ENCODE measurements at regions not wholly inside any gene's neighbourhood (a gene's known extent, or its start where the extent isn't known, plus 50 kb on each side); places are given as distances from the start of the nearest gene placed in this dataset.

DNA sequence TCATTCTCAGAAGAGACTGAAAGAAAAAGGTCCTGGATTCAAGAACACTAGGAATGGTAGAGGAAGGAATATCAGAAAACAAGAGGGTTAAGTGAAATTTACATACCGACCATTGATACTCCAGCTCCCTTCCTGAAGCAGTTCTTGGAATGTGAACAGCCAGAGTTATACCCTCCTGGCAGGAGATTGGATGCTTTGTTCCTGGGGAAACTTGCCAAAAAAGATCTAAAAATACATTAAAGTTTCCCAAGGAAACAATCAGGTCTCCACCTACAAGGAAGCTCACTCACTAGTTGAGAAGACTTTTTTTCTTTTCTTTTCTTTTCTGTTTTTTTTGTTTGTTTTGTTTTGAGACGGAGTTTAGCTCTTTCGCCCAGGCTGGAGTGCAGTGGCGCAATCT, 91.1 kb downstream of the HLX start:
- Histone ChIP-seq H3K27me3 (ENCODE audit: low read depth) (no peaks in the 10 kb centered on the region), H3K27ac (replicated peaks) (peak overlapping the region; percentile 63)
- no peak for DNase-seq

DNA sequence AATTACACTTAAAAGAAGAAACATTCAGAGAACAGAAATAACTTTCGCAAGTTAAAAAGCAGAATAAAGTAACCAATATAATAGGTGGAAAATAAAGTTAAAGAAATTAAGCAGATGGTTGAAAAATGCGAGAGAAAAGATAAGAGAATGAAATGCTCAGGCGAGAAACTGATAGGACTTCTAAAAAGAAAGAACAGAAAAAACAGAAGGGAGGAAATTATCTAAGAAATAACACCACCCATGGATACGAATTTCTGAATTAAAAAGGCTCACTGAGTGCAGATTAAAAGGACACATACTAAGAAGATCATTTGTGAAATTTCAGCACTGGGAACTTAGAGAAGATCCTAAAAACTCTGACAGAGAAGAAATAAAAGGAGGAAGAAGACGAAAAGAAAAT, 92.0 kb downstream of the HLX start:
- H3K27me3 ChIP-seq (ENCODE audit: low read depth): no peaks in the 10 kb centered on the region
- H3K4me1 ChIP-seq: peaks cover 10% of the 10 kb centered on the region
- peaks cover 7% of the 10 kb centered on the region for H3K9me3 ChIP-seq (replicated peaks)
- H3K36me3 ChIP-seq: no peaks in the 10 kb centered on the region
- no peak overlapping the region for H3K27ac ChIP-seq (replicated peaks)
- no peak overlapping the region for H3K4me3 ChIP-seq
- no peak for DNase-seq
- TF ChIP-seq, protein P1, sequence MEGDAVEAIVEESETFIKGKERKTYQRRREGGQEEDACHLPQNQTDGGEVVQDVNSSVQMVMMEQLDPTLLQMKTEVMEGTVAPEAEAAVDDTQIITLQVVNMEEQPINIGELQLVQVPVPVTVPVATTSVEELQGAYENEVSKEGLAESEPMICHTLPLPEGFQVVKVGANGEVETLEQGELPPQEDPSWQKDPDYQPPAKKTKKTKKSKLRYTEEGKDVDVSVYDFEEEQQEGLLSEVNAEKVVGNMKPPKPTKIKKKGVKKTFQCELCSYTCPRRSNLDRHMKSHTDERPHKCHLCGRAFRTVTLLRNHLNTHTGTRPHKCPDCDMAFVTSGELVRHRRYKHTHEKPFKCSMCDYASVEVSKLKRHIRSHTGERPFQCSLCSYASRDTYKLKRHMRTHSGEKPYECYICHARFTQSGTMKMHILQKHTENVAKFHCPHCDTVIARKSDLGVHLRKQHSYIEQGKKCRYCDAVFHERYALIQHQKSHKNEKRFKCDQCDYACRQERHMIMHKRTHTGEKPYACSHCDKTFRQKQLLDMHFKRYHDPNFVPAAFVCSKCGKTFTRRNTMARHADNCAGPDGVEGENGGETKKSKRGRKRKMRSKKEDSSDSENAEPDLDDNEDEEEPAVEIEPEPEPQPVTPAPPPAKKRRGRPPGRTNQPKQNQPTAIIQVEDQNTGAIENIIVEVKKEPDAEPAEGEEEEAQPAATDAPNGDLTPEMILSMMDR (IDR thresholded peaks at IDR 0.05; ENCODE audit: borderline replicate concordance): no peak
- intact Hi-C loops (cut with micrococcal nuclease): no loop called here

More for the DNA sequence above, 91.1 kb downstream of the HLX start:
- intact Hi-C loops (cut with micrococcal nuclease): no loop called here
- TF ChIP-seq, protein P1 (IDR thresholded peaks at IDR 0.05; ENCODE audit: borderline replicate concordance): no peak
- Histone ChIP-seq H3K36me3 (no peaks in the 10 kb centered on the region), H3K4me1 (peaks cover 10% of the 10 kb centered on the region), H3K4me3 (no peak overlapping the region), H3K9me3 (replicated peaks) (peaks cover 7% of the 10 kb centered on the region)

DNA sequence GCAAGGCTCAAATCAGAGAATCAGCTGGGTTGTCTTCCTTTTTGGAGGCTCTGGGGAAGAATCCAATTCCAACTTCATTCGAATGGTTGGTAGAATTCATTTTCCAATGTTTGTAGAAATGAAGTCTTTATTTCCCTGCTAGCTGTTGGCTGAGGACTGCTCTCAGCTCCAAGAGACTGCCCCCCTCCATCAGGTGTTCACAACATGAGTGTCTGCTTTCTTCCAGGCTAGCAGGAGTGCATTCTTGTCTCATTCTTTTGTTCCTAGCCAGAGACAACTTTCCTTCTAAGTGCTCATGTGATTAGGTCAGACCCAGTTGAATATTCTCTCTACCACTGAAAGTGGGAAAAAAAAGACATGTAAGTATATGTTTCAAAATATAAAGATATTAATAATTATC, 95.2 kb downstream of the HLX start:
- TF ChIP-seq, protein P1 (IDR thresholded peaks at IDR 0.05; ENCODE audit: borderline replicate concordance): no peak
- H3K27ac ChIP-seq (replicated peaks): no peak overlapping the region
- no peaks in the 10 kb centered on the region for H3K36me3 ChIP-seq
- H3K4me1 ChIP-seq: no peaks in the 10 kb centered on the region
- intact Hi-C loops (cut with micrococcal nuclease): no loop called here
- no peak overlapping the region for H3K4me3 ChIP-seq
- H3K9me3 ChIP-seq (replicated peaks): peaks cover 7% of the 10 kb centered on the region
- no peaks in the 10 kb centered on the region for H3K27me3 ChIP-seq (ENCODE audit: low read depth)
- no peak for DNase-seq

DNA sequence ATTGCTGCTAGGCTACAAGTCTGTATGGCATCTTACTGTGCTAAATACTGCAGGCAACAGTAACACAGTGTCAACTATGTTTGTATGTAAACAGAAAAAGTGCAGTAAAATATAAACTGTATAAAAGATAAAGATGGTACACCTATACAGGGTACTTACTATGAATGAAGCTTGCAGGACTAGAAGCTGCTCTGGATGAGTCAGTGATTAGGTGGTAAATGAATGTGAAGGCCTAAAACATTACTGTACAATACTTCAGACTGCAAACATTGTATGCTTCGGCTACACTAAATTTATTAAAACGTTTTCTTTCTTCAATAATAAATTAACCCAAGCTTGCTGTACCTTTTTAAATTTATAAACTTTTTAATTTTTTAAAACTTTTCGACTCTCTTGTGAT, 97.1 kb downstream of the HLX start:
- H3K27me3 ChIP-seq (ENCODE audit: low read depth): no peaks in the 10 kb centered on the region
- intact Hi-C loops (cut with micrococcal nuclease): no loop called here
- no peaks in the 10 kb centered on the region for H3K4me1 ChIP-seq

DNA sequence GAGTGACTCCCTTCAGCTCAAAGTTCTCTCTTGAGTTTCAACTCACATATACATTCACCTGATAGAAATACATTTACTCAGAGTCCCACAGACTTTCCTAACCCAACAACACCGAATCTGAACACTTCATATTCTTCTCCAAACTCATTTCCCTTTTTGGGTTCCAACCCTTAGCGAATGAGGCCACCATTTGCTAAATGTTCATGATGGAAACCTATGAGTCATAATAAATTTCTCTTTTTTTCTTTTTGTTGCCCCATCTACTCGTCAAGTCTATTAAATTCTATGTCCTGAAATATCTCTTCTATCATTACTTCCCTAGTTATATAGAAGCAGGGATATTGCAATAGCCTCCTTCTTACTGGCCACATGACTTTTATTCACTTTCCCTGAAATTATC, 100.1 kb downstream of the HLX start:
- DNase-seq: no peak
- intact Hi-C loops (cut with micrococcal nuclease): no loop called here
- H3K36me3 ChIP-seq: no peaks in the 10 kb centered on the region
- no peak overlapping the region for H3K27ac ChIP-seq (replicated peaks)
- H3K9me3 ChIP-seq (replicated peaks): no peaks in the 10 kb centered on the region
- H3K4me3 ChIP-seq: no peak overlapping the region
- TF ChIP-seq, protein P1 (IDR thresholded peaks at IDR 0.05; ENCODE audit: borderline replicate concordance): no peak
- H3K4me1 ChIP-seq: peaks cover 9% of the 10 kb centered on the region
- H3K27me3 ChIP-seq (ENCODE audit: low read depth): no peaks in the 10 kb centered on the region

More for the DNA sequence above, 97.1 kb downstream of the HLX start:
- Histone ChIP-seq H3K4me3 (no peak overlapping the region), H3K27ac (replicated peaks) (no peak overlapping the region), H3K36me3 (no peaks in the 10 kb centered on the region), H3K9me3 (replicated peaks) (peaks cover 7% of the 10 kb centered on the region)
- TF ChIP-seq, protein P1 (IDR thresholded peaks at IDR 0.05; ENCODE audit: borderline replicate concordance): no peak
- DNase-seq: no peak

DNA sequence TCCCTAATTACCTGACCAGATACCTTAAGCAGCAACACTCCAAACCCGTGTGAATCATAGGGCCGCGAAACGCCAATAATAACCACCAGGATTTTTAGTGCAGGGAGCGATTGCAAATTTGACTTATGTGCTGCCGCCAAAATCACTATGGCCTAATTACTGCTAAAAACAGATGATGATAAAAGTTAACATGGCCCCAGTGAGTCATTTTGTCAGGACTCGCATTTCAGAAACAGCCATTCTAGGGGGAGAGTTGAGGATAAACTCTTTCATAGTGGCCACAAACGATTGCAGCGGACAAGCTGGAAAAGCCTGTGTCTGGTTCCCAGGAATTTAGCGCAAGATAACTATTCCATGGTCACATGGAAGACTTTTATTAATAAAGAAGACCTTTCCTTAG, 103.4 kb downstream of the HLX start:
- Histone ChIP-seq H3K4me1 (peaks cover 9% of the 10 kb centered on the region), H3K27me3 (ENCODE audit: low read depth) (peaks cover 13% of the 10 kb centered on the region), H3K4me3 (no peak overlapping the region), H3K36me3 (no peaks in the 10 kb centered on the region), H3K27ac (replicated peaks) (no peak overlapping the region), H3K9me3 (replicated peaks) (peaks cover 7% of the 10 kb centered on the region)
- DNase-seq: no peak
- intact Hi-C loops (cut with micrococcal nuclease): no loop called here
- TF ChIP-seq, protein P1 (IDR thresholded peaks at IDR 0.05; ENCODE audit: borderline replicate concordance): no peak
